CD4-positive, alpha-beta T cell treated with Interleukin-15 for 4 hours (primary cell): ENCODE measurements at regions not wholly inside any gene's neighbourhood (a gene's known extent, or its start where the extent isn't known, plus 50 kb on each side); places are given as distances from the start of the nearest gene placed in this dataset.

Experiments
- DNase-seq: peaks from one replicate; pipeline ENCODE4 v3.0.0-alpha.2; 2020; ENCODE audit warnings: low spot score

DNA sequence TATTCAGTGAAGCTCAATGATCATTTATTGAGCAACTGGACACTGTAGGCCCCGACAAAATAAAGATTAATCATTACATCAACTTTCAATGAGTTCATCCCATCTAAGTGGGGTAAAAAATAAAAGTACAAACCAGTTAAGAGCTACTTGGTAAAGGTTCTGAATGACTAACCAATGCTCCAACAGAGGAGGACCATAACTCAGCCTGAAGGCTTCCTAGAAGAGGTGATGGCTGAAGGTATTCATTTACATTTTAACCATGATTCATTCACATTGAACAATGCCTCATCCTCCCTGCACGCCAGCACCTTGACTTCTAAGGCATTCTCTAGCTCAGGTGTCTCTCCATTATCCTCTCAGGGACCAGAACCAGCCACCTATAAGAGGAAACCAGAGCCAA is 201.4 kb downstream of the ZNF462 start:
- no peak for DNase-seq

DNA sequence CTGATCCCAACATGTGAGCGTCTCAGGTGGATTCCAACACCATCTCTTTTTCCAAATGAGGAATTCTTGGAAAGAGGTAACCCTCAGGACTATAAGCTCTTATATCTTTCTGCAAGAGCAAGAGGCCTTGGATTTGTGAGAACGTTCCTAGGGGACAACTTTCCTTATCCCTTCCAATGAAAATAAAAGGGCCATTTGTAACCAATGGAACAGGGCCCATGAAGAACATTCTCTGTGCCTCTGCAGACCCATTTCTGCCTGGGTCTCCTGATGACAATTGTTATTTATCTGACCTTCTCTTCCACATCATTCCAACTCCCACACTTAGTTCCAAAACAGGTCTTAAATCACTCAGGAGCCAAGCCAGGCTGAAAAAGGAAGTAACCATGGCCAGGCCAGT is 202.6 kb downstream of the ZNF462 start:
- DNase-seq, result no peak

DNA sequence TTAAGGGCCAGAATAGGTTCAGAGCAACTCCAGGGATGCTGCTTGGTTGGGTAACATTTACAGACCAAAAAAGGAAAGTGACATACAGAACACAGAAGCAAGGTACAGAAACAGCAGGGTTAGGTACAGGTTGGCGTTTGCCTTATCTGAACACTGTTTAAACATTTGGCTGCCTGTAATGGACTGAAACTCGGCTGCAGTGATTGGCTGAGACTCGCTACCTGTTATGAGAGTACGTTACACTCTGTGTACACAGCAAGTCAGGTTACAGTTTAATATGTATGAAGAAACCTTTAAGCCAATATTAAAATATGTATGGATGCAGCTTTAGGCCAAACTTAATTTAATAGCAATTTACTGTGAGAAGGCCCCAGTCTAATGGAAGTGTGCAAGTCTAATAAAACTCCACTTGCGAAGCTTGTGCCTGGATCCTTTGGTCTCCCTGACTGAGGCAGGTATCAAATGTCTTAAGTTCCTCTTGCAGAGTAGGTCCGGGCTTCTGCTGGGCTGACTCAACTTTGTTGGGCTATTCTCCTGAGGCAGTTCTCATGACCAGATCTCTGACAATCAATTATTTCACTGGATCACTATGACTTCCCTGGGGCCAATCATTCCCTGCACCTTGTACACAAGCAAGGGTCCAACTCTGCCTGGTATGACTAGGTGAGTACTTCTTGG is 204.9 kb downstream of the ZNF462 start:
- DNase-seq, result no peak

DNA sequence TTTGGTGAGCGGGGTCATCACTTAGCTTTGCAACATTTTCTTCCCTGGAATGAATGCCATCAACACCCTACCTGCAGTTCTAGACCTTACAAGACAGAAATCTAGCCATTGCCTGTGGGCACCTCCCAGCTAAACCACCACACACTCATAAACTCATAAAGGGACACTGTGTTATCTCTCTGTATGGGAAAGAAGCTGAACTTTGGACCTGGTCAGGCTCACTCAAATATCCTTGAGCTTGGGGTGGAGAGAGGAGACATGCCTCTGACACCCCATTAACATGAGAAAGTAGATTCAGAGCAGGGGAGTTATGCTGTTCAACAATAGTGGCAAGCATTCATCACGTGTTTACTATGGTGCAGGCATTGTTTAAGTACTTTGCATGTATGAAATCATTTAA is 205.6 kb downstream of the ZNF462 start:
- DNase-seq, result no peak

DNA sequence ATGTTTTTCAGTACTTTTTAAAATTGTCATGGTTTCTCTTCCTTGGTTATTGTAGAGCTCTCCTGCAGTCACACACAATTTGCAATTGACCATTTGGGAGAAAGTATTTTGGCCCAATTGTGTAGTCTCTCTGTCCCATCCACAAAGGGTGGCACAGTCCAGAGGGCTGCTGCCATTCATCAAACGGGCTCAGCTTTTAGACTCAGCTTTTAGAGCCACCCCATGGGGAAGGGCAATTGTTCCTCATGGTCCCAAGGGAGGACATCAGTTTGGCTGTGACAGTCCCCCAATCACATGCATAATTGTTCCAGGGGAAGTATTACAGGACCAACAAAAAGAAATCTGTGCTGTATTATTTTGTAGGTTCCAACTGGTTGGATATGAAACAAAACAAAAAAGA is 207.6 kb downstream of the ZNF462 start:
- no peak for DNase-seq

DNA sequence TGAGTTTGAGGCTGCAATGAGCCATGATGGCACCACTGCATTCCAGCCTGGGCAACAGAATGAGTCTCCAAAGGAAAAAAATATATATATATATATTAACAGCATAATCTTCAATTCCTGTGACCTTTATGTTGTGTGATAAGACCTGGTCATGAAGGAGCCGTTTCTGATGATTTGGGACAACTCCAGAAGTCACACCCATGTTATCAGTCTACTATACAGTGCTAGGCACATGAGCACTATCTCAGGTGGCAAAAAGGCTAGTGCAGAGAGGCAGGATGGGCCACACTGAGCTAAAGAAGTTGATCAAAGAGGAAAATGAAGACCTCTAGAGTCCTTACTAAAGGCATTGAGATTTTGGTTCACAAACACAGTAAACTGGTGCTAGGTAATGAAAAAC is 205.0 kb upstream of the RAD23B start:
- no peak for DNase-seq

DNA sequence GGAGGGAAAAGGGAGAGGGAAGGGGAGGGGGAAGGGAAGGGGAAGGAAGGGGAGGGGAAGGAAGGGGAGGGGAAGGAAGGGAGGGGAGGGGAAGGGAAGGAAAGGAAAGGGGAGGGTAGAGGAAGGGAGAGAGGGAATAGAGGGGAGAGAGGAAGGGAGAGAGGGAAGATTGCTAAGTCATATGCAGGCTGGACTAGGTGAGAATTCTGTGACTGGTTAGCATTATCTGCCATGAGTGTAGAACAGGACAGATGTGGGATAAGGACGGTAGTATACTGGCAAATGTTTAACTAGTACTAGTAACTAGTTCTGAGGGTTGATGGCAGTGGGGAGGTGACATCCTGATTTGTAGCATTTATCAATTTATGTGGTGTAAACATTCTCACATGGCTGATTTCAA is 203.5 kb upstream of the RAD23B start:
- no peak for DNase-seq

DNA sequence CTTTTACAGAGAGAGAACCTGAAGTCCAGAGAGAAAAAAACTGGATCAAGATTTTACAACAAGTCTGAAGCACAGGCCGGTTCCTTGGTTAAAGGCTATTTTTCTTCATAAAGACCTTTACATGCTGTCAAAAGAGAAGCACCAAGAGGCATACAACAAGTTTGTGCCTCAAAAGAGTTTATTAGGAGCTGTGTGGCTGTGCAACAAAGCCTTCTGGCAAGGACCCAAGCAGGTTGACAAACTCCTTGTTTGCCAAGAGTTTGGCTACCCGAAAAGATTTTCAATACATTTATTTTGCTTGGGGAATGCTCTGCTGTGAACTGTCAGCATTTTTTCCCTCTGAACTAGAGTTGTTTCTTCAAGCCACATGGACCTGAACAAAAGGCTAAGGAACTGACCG is 202.9 kb upstream of the RAD23B start:
- no peak for DNase-seq

DNA sequence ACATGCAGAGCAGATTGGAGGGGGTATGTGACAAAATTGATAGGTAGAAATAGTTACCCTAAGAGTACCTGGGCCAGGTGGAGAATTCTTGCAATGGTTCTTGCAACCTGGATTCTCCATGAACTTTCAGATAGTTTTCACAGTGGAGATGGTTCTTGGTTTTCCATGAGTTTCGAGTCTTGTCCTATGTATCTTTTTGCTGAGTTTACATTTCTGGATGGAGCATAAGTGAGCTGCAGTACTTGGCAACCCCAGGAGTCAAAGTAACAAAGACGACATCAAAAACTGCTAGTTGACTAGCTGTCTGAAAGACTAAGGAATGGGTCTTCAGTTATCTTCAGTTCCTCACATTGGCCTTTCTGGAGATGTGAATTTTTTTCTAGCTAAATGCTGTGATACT is 196.6 kb upstream of the RAD23B start:
- no peak for DNase-seq

DNA sequence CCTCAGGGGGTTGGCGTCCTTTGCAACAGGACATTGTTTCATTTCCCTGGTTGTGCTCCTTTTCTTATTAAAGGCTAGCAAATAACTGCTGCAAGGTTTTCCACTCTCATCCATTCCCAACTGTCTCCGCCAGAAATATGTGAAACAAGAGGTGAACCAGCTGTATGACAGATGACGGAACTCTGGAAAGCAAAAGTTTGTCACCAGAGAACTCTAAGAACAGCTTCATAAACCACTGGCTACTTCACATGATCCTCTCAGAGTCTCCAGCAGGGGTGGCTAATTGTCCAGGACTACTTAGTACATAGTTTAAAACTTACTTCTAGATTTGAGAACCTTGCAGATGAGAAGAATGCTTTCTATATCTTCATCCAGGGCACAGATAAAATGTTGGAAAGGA is 195.9 kb upstream of the RAD23B start:
- DNase-seq, result no peak

DNA sequence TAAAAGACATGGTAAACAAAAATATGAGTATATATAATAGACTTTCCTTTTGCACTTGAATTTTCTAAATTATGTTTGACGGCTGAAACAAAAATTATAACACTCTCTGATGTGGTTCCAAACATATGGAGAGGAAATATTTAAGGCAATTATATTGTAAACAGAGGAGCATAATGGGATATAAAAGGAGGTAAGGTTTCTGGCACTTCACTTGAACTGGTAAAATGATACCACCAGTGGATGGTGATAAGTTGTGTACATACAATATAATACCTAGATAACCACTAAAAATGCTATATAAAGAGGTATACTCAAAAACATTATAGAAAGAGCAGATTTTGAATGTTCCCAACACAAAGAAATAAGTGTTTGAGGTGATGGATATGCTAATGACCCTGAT is 192.9 kb upstream of the RAD23B start:
- no peak for DNase-seq

DNA sequence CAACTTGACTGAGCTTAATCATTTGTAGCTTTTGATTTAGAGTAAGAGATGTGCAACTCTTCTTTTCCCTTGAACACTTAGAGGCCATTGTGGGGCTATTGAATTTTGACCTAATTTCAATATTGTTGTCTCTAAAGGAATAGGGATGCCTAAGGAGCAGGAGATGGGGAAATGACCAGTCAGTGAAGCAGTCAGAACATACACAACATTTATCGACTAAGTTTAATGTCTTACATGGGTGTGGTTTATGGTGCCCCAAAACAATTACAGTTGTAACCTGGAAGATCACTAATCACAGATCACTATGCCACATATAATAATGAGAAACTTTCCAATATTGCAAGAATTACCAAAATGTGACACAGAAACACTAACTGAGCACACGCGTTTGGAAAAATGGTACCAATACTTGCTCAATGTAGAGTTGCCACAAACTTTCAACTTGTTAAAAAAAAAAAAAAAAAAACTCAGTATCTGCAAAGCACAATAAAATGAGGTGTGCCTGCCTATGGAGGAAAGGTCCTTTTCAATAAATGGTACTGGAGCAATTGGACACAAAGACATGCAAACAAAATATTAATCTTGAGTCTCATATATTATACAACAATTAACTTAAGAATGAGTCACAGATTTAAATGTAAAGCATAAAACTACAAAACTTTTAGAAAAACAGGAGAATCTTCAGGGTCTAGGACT is 189.6 kb upstream of the RAD23B start:
- no peak for DNase-seq

DNA sequence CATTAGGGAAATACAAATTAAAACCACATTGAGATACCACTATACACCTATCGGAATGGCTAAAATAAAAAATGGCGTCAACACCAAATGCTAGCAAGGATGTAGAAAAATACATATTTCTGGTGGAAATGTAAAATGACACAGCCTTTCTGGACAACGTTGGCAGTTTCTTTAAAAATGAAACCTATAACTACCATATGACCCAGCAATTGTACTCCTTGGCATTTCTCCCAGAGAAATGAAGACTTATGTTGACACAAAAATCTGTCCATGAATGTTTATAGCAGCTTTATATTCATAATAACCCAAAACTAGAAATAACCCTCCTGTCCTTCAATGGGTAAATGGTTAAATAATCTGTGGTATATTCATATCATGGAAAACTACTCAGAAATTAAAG is 188.7 kb upstream of the RAD23B start:
- no peak for DNase-seq

DNA sequence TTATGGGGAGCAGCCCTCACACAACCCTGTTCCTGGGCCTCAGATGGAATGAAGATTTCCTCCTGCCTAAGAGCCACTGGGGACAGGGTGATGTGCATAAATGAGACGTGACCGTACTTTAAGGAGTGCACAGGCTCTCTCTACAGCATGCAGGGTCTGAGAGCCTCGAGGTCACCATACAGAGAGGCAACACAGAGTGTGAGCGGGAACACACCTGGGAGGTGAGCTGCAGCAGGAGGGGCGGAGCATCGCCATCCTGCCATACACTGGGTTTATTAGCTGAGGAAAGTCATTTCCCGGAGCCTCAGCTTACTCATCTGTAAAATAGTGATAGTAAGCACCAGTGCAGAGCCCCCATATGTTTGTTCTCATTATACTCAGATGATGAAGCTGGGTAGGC is 182.5 kb upstream of the RAD23B start:
- DNase-seq, result no peak

DNA sequence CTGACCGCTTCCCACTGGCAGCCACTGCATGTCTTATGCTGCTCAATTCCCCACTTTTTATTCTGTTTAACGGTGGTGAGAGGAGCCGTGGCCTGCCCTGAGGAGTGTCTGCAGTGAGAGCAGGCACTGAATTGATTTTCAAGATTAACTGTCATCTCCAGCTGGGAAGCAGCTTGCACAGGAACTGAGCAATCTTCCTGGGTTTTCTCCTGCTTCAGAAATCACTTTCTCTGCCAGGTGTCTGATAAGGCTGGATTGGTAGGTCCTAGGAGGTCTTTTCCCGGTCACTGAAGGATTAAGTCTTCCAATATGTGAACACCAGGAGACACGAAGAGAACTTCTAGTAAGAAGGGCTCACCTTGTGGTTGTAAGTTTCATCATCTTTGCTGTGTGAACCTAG is 181.1 kb upstream of the RAD23B start:
- DNase-seq, result no peak

DNA sequence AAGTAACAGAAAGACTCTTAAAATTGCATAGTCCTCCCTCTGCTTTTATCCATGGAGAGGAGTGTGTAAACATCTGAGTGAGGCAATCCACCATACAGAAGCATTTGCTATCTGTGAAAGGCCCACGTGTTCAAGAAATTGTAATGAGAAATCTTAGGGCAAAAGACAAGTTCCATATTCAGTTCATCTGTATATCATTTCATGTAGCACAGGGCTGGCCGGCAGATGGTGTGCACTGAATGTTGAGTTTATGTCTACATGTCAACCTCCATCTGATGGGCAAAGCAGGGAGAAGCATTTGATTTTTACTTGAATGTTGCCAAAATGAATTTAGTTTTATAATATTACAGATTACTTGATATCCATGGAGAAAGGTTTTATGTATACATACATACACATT is 179.5 kb upstream of the RAD23B start:
- DNase-seq, result no peak

DNA sequence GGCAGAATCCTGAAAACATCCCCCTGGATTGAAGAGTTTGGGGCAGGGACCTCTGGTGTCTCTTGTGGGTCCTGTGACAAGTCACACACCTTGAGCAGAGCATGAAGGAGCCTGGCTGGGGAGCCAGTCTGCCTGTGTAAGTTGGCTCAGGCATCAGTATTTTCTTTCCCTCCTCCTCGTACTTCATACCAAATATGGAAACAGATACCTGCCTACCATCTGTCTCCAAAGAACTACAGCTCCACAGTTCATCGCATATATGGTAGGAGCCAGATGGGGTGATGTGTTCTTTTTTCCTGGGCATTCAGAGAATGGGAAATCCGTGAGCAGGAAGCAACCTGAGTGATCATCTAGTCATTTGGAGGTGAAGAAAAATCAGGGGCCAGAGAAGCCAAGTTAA is 177.3 kb upstream of the RAD23B start:
- DNase-seq, result no peak

DNA sequence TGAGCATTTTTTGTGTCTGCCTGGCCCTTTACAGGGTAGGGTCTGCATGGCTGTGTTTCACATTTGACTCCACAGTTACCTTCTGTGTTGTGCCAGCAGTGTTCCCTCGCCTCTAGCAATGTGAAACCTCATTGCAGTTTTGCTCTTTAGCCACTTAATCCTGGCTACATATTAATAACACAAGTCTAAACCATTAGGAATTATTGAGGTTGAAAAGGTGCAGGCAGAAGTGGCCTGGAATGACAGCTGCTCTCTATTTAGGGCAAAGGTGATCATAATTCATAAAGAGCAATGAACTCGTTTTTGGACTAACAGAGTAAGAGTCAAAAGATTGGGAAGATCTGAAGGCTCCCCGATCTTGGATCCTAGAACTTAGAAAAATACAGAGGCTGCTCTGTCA is 176.7 kb upstream of the RAD23B start:
- DNase-seq, result no peak

DNA sequence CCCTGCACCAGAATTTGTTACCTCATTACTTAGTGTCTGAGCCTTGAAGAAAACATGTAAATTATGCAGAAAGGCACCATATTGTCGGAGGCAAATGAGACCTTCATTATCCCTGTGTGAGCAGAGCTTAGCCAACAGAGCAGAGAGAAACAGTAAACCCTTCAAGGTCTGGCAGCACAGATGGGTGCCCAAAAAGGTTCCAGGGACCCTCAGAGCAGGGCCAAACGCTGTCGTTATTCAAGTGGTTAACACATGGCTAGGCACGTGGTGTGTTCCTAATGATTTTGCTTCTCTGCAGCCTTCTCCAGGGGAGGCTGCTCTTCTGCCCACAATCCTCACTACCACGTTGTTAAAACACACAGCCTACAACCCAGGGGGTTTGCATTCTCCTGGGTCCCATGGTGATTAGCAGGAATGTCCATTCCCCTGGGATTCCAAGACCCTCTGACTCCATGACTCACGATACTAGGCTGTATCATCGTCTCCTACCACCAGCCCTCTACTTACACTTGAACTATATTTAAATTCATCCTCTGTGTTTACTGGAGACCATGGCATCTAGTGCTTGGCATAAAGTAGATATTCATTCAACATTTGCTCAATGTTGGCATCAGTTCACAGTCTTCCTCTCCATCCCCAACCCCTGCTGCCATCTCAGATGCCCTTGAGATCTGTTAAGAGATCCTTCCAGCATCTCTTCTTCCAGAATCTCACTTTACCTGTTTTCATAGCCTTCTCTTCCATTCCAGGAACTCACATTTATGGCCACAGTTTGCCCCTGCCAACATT is 174.5 kb upstream of the RAD23B start:
- no peak for DNase-seq

DNA sequence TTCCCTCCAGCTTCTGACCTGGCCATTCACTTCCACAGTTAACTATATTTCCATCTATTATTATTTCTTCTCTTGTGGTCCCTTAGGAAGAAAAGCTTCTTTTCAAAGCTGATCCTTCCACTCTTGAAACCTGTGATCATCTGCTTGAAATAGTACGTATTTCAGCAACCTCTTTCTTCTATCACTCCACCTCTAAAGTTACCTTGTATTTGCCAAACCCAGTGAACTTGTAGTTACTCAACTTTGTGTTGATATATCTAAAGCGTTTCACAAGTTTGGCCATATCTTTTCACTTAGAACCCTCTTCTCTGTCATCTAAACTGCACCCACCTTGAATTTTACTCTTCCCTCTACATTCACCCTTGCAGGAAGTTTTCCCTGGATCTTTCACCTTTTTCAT is 173.8 kb upstream of the RAD23B start:
- no peak for DNase-seq

DNA sequence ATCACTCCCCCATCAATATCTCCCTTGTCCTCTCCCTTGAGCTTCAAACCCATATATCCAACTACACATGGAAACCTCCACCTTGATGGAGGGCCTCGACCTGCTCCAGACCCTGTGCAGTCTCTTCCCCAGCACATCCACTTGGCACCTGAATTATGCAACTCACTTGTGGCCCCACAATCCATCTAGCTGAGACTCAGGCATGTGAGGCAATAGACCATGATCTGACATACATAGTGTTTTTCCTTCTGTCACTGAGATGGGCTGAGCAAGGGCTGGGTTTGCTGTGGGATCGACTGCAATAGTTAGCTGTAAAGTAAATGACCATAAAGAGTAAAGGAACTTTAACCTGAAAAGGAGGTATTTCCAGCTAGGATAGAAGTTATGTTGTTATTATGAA is 172.9 kb upstream of the RAD23B start:
- DNase-seq, result no peak

DNA sequence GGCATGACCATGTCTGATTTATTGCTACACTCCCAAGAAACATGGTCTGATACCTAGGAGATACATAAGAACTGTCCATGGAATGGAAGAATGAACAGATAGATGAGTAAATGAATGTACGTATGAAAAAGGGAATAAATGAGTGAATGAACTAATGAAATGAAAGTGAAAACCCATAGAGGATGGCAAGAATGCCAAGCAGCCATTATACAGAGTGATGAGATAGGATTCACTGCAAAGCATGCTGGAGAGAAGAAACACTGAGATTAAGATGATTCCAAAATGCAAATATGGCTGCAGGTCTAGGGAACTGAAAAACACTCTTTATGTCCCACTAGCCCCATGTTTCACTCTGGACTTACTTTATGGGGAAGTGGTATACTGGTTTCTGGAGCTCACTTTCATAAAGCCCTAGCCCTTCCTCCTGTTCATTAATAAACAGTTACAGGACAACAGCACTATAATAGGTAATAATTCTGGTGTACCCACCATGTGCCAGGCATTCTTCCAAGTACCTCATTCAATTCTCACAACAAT is 170.3 kb upstream of the RAD23B start:
- no peak for DNase-seq
